ENCODE measurements at regions not wholly inside any gene's neighbourhood (a gene's known extent, or its start where the extent isn't known, plus 50 kb on each side); places are given as distances from the start of the nearest gene placed in this dataset.

DNA sequence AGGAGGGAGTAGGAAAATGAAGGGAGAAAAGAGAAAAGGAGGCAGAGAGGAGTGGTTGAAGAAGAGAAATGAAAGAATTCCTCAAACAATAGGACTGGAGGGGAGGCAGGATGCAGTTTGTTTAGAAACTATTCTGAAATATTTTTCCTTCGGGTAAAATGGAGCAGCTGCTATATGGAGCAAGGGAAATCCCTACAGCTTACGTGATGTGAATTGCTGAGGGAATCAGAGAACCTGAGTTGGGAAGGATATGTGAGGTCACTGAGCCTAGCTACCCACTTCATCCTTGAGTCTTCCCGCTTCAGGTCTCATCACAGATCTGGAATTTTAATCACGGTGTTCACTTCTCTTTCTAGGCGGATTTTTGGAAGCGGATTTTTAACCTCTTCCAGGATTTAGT is 204.3 kb downstream of the ERCC6L2 start:
- TF ChIP-seq POLR2AphosphoS5 (IDR thresholded peaks at IDR 0.05) (no peak), POLR2A (IDR thresholded peaks at IDR 0.05) (no peak)
- TF ChIP-seq, protein P1, sequence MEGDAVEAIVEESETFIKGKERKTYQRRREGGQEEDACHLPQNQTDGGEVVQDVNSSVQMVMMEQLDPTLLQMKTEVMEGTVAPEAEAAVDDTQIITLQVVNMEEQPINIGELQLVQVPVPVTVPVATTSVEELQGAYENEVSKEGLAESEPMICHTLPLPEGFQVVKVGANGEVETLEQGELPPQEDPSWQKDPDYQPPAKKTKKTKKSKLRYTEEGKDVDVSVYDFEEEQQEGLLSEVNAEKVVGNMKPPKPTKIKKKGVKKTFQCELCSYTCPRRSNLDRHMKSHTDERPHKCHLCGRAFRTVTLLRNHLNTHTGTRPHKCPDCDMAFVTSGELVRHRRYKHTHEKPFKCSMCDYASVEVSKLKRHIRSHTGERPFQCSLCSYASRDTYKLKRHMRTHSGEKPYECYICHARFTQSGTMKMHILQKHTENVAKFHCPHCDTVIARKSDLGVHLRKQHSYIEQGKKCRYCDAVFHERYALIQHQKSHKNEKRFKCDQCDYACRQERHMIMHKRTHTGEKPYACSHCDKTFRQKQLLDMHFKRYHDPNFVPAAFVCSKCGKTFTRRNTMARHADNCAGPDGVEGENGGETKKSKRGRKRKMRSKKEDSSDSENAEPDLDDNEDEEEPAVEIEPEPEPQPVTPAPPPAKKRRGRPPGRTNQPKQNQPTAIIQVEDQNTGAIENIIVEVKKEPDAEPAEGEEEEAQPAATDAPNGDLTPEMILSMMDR (IDR thresholded peaks at IDR 0.05), result no peak

Data from prostate gland (tissue), 2 donors.